HG03521 (cell line): ENCODE measurements at regions not wholly inside any gene's neighbourhood (a gene's known extent, or its start where the extent isn't known, plus 50 kb on each side); places are given as distances from the start of the nearest gene placed in this dataset.
"Not testable (repeated sequence)": the region's sequence is repeated elsewhere in the genome, so short reads cannot be mapped to it uniquely, and the experiment has no call there.

Experiments used
- ATAC-seq: cut with Tn5 transposase; IDR thresholded peaks from one replicate; pipeline ENCODE4 v1.9.1; 2021; ENCODE audit warnings: mild to moderate bottlenecking, moderate library complexity; ENCODE audit not compliant: unreplicated experiment

GRCh38 chr12:131407221-131408035, 303.5 kb upstream of the SFSWAP start:
- no peak for ATAC-seq

- no peak for ATAC-seq
These were observed 302.9 kb upstream of the SFSWAP start for GRCh38 chr12:131408036-131408365.

GRCh38 chr12:131408484-131408883, 302.4 kb upstream of the SFSWAP start:
- no peak for ATAC-seq

GRCh38 chr12:131409211-131409610, 301.7 kb upstream of the SFSWAP start:
- no peak for ATAC-seq

- ATAC-seq, result not testable (repeated sequence)
These were observed 299.1 kb upstream of the SFSWAP start for GRCh38 chr12:131411827-131412226.

GRCh38 chr12:131413006-131413405, 297.9 kb upstream of the SFSWAP start:
- ATAC-seq, result no peak

- ATAC-seq, result no peak
These were observed 297.4 kb upstream of the SFSWAP start for GRCh38 chr12:131413471-131413870.

- not testable (repeated sequence) for ATAC-seq
These were observed 296.6 kb upstream of the SFSWAP start for GRCh38 chr12:131414155-131414922.

- no peak for ATAC-seq
These were observed 295.1 kb upstream of the SFSWAP start for GRCh38 chr12:131415781-131416180.

GRCh38 chr12:131418121-131418520, 292.8 kb upstream of the SFSWAP start:
- ATAC-seq, result no peak

- no peak for ATAC-seq
These were observed 292.0 kb upstream of the SFSWAP start for GRCh38 chr12:131418884-131419283.

- no peak for ATAC-seq
These were observed 289.9 kb upstream of the SFSWAP start for GRCh38 chr12:131420867-131421447.

- no peak for ATAC-seq
These were observed 289.2 kb upstream of the SFSWAP start for GRCh38 chr12:131421509-131422186.

GRCh38 chr12:131422187-131422520, 288.7 kb upstream of the SFSWAP start:
- ATAC-seq, result no peak

GRCh38 chr12:131422744-131423143, 288.1 kb upstream of the SFSWAP start:
- no peak for ATAC-seq

- ATAC-seq, result no peak
These were observed 286.6 kb upstream of the SFSWAP start for GRCh38 chr12:131424270-131424669.

- ATAC-seq, result no peak
These were observed 285.5 kb upstream of the SFSWAP start for GRCh38 chr12:131425112-131426075.

GRCh38 chr12:131428091-131428685, 282.7 kb upstream of the SFSWAP start:
- no peak for ATAC-seq

GRCh38 chr12:131429221-131429620, 281.7 kb upstream of the SFSWAP start:
- ATAC-seq, result not testable (repeated sequence)

GRCh38 chr12:131429697-131430096, 281.2 kb upstream of the SFSWAP start:
- not testable (repeated sequence) for ATAC-seq
